PC-3 (cell line): ENCODE measurements at regions not wholly inside any gene's neighbourhood (a gene's known extent, or its start where the extent isn't known, plus 50 kb on each side); places are given as distances from the start of the nearest gene placed in this dataset.

Experiments
- ATAC-seq: fragments of 200-7000 bp; cut with Tn5 transposase; 2 replicates; pipeline ENCODE4 v1.9.1; 2020; ENCODE audit warnings: mild to moderate bottlenecking, moderate library complexity
- BruUV-seq: library from RNA; stranded (reverse); fragments of 400-500 nt; replicated peaks from 2 replicates; lab custom pipeline; 2021; lab: Mats Ljungman, UMichigan
- CTCF ChIA-PET: fragments of 300-600 bp; sonication (Branson Sonifier 250); formaldehyde crosslinking; loops from one replicate; lab custom pipeline; 2022; ENCODE audit warnings: antibody characterized with exemption; lab: Charles Lee
- POLR2A ChIA-PET: fragments of 300-600 bp; sonication (Branson Sonifier 250); formaldehyde crosslinking; loops from one replicate; lab custom pipeline; 2022; ENCODE audit warnings: antibody characterized with exemption; ENCODE audit not compliant: unreplicated experiment; lab: Charles Lee
- DNase-seq: peaks from one replicate; pipeline ENCODE4 v3.0.0-alpha.2; 2015
- H2AFZ ChIP-seq: fragments of 300-600 bp; sonication (generic); 2 replicates; pipeline ENCODE4 v1.6.0; 2016; ENCODE audit warnings: antibody characterized with exemption, low read length
- H3F3A ChIP-seq: fragments of 300-600 bp; sonication (generic); one replicate; pipeline ENCODE4 v1.6.0; 2017; ENCODE audit warnings: antibody characterized with exemption, low read length, control low read depth, mild to moderate bottlenecking; ENCODE audit not compliant: unreplicated experiment
- H3K27ac ChIP-seq: fragments of 300-600 bp; sonication (generic); 2 replicates; pipeline ENCODE4 v1.5.1; 2016; ENCODE audit warnings: mild to moderate bottlenecking, low read length
- H3K27me3 ChIP-seq: fragments of 300-600 bp; sonication (generic); 2 replicates; pipeline ENCODE4 v1.6.1; 2016; ENCODE audit warnings: low read length, mixed read lengths
- H3K36me3 ChIP-seq: fragments of 300-600 bp; sonication (generic); 2 replicates; pipeline ENCODE4 v1.6.1; 2016; ENCODE audit warnings: low read depth, mixed run types, low read length, mixed read lengths
- H3K4me1 ChIP-seq: fragments of 300-600 bp; sonication (generic); 2 replicates; pipeline ENCODE4 v1.5.1; 2016; ENCODE audit warnings: low read length; ENCODE audit not compliant: insufficient read depth
- H3K4me2 ChIP-seq: fragments of 300-600 bp; sonication (generic); 2 replicates; pipeline ENCODE4 v1.6.0; 2016; ENCODE audit warnings: low read length
- H3K4me3 ChIP-seq: fragments of 300-600 bp; sonication (generic); 2 replicates; pipeline ENCODE4 v1.5.1; 2016; ENCODE audit warnings: mild to moderate bottlenecking, low read length, mixed read lengths
- H3K79me2 ChIP-seq: fragments of 300-600 bp; sonication (generic); 2 replicates; pipeline ENCODE4 v1.6.1; 2017; ENCODE audit warnings: low read length, mixed read lengths
- H3K9ac ChIP-seq: fragments of 300-600 bp; sonication (generic); 2 replicates; pipeline ENCODE4 v1.6.0; 2016; ENCODE audit warnings: mild to moderate bottlenecking, low read length
- H3K9me2 ChIP-seq: fragments of 300-600 bp; sonication (generic); replicated peaks from 2 replicates; pipeline ENCODE4 v1.6.1; 2016; ENCODE audit warnings: mixed run types, low read length, mixed read lengths
- H3K9me3 ChIP-seq: fragments of 300-600 bp; sonication (generic); 2 replicates; pipeline ENCODE4 v1.6.1; 2016; ENCODE audit warnings: low read length, mixed read lengths
- H4K20me1 ChIP-seq: fragments of 300-600 bp; sonication (generic); 2 replicates; pipeline ENCODE4 v1.6.1; 2016; ENCODE audit warnings: low read length, mixed read lengths
- EZH2 ChIP-seq: fragments of 300-600 bp; sonication (generic); IDR thresholded peaks from one replicate; pipeline ENCODE4 v1.6.1; 2017; ENCODE audit warnings: antibody characterized with exemption, mild to moderate bottlenecking, low read length; ENCODE audit not compliant: unreplicated experiment
- EZH2phosphoT487 ChIP-seq: fragments of 300-600 bp; sonication (generic); IDR thresholded peaks from 2 replicates; pipeline ENCODE4 v1.6.1; 2018; ENCODE audit warnings: mild to moderate bottlenecking, antibody characterized with exemption, low read length, borderline replicate concordance
- intact Hi-C: fragments of 100-400 bp; cut with micrococcal nuclease; formaldehyde crosslinking; loops from 2 replicates; pipeline ENCODE4 v1.9.0; 2023
- TF ChIP-seq, protein P1 (sequence below): fragments of 300-600 bp; sonication (generic); conservative IDR thresholded peaks from 2 replicates; pipeline ENCODE4 v1.5.1; 2017; ENCODE audit warnings: antibody characterized with exemption, low read depth, mild to moderate bottlenecking, low read length

DNA sequence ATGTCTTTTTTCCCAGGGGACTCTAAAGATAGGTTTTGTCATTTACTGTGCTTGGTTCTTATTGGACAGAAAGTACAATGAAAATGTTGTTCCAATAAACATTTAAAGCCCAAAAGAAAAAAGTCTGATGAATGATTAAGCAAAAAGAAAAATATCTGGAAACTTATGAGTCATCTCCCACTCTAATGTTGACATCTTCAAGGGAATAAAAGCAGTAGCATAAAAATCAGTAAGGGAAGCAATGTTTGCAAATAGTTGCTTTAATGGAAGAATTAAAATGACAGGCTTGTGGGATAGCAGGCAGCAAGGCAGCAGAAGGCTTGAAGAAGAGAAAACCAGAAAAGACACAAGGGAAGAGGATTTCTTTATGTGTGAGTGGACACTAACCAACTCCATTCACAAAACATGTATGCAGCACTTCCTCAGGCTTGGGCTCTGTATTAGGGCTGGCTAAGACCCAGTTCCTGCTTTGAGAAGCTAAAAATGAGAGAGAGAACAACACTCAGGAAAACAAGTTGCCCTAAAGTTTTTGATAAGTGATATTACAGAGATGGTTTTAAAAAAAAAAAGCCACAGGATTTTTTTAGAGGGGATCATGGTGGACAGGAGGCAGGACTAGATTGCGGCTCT, 263.2 kb upstream of the NT5E start:
- no peaks in the 10 kb centered on the region for H3K36me3 ChIP-seq
- H3K4me2 ChIP-seq = no peak overlapping the region
- DNase-seq = peak; percentile 20
- H3K9me2 ChIP-seq = no peaks in the 10 kb centered on the region
- H3F3A ChIP-seq = no peaks in the 10 kb centered on the region
- H3K9me3 ChIP-seq = no peaks in the 10 kb centered on the region
- BruUV-seq = no TSS peak
- no peak overlapping the region for H3K9ac ChIP-seq
- no peak overlapping the region for H2AFZ ChIP-seq
- no peaks in the 10 kb centered on the region for H3K79me2 ChIP-seq
- no peak overlapping the region for H3K4me3 ChIP-seq
- peaks cover 26% of the 10 kb centered on the region for H3K27me3 ChIP-seq
- H3K27ac ChIP-seq = no peak overlapping the region
- ChIA-PET CTCF (no interaction called here), POLR2A (no interaction called here)
- TF ChIP-seq, protein P1, sequence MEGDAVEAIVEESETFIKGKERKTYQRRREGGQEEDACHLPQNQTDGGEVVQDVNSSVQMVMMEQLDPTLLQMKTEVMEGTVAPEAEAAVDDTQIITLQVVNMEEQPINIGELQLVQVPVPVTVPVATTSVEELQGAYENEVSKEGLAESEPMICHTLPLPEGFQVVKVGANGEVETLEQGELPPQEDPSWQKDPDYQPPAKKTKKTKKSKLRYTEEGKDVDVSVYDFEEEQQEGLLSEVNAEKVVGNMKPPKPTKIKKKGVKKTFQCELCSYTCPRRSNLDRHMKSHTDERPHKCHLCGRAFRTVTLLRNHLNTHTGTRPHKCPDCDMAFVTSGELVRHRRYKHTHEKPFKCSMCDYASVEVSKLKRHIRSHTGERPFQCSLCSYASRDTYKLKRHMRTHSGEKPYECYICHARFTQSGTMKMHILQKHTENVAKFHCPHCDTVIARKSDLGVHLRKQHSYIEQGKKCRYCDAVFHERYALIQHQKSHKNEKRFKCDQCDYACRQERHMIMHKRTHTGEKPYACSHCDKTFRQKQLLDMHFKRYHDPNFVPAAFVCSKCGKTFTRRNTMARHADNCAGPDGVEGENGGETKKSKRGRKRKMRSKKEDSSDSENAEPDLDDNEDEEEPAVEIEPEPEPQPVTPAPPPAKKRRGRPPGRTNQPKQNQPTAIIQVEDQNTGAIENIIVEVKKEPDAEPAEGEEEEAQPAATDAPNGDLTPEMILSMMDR = no peak
- TF ChIP-seq EZH2 (no peak), EZH2phosphoT487 (no peak)
- no peaks in the 10 kb centered on the region for H4K20me1 ChIP-seq
- no peaks in the 10 kb centered on the region; the same call in 1 of the 2 replicates for H3K4me1 ChIP-seq
- intact Hi-C loops = no loop called here
- no peak for ATAC-seq

DNA sequence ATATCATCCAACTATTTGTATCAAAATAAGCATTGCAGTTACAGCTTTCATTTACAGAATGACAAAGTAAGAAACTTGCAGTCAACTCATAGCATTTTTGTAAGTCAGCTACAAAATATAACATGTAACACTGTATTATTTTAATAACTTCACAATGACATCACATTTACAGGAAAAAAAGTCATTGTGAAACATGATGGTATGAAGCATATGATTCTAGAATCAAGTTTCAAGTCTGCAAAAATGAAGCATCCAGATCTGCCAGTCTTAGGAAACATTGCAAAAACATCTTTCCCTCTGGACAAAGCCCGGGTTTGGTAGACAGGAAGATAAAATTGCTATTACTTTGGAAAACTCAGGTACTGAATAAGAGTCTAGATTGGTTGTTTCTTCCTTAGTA, 263.9 kb upstream of the NT5E start:
- Histone ChIP-seq H3K9me3 (no peaks in the 10 kb centered on the region), H4K20me1 (no peaks in the 10 kb centered on the region), H3K9me2 (no peaks in the 10 kb centered on the region), H2AFZ (no peak overlapping the region), H3K79me2 (no peaks in the 10 kb centered on the region), H3K27me3 (peaks cover 28% of the 10 kb centered on the region), H3K9ac (no peak overlapping the region), H3K36me3 (no peaks in the 10 kb centered on the region), H3F3A (no peaks in the 10 kb centered on the region), H3K27ac (no peak overlapping the region), H3K4me3 (no peak overlapping the region), H3K4me2 (no peak overlapping the region), H3K4me1 (no peaks in the 10 kb centered on the region; the same call in 1 of the 2 replicates)
- ChIA-PET CTCF (no interaction called here), POLR2A (no interaction called here)
- DNase-seq (no peak), ATAC-seq (no peak)
- intact Hi-C loops = no loop called here
- BruUV-seq = no TSS peak
- TF ChIP-seq EZH2phosphoT487 = no peak
- no peak for TF ChIP-seq EZH2
- TF ChIP-seq, protein P1 = no peak

DNA sequence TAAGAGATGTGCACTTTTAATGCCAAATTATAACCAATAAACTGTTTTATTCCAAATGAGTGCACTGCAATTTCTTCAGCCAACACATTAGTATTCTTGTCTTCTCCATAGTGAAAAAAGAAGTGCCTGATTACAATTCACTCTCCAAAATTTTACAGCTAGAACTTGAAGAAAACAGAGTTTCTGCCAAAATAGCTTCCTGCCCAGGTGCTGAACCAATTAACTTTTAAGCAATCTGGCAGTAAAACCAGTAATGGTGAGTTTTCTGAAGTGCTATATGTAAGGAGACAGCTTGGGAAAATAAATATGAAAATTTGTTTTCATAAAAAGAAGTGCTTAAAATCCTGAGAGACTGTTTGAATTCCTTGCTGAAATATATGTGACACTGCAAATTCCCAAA, 266.0 kb upstream of the NT5E start:
- Histone ChIP-seq H3K4me3 (no peak overlapping the region), H2AFZ (no peak overlapping the region), H3K9me3 (no peaks in the 10 kb centered on the region), H3K27ac (no peak overlapping the region), H3K4me1 (no peaks in the 10 kb centered on the region; the same call in 1 of the 2 replicates), H3K9ac (no peak overlapping the region), H3K9me2 (no peaks in the 10 kb centered on the region), H3K79me2 (no peaks in the 10 kb centered on the region), H3K4me2 (no peak overlapping the region), H3F3A (no peaks in the 10 kb centered on the region), H4K20me1 (no peaks in the 10 kb centered on the region), H3K36me3 (no peaks in the 10 kb centered on the region), H3K27me3 (peaks cover 28% of the 10 kb centered on the region)
- intact Hi-C loops = no loop called here
- TF ChIP-seq EZH2phosphoT487 (no peak), EZH2 (no peak)
- TF ChIP-seq, protein P1 = no peak
- no TSS peak for BruUV-seq
- no peak for ATAC-seq
- ChIA-PET POLR2A (no interaction called here), CTCF (no interaction called here)
- DNase-seq = no peak
